22Rv1 (cell line): ENCODE measurements at regions not wholly inside any gene's neighbourhood (a gene's known extent, or its start where the extent isn't known, plus 50 kb on each side); places are given as distances from the start of the nearest gene placed in this dataset.

Source experiments
- CTCF ChIP-seq: fragments of 450-650 bp; IDR thresholded peaks from 2 replicates; pipeline ENCODE4 v1.5.1; 2017; ENCODE audit warnings: mild to moderate bottlenecking
- ZFX ChIP-seq: fragments of 450-650 bp; IDR thresholded peaks from 2 replicates; pipeline ENCODE4 v1.6.1; 2017; ENCODE audit warnings: antibody characterized with exemption, borderline replicate concordance

GRCh38 chr17:72554508-72554907, 433.7 kb downstream of the SOX9 start:
- no peak for TF ChIP-seq CTCF
- no peak for TF ChIP-seq ZFX
